Right lobe of liver (tissue), 6 donors: ENCODE measurements at regions not wholly inside any gene's neighbourhood (a gene's known extent, or its start where the extent isn't known, plus 50 kb on each side); places are given as distances from the start of the nearest gene placed in this dataset.

Experiments
- ATAC-seq, 4 donors: fragments of 200-7000 bp; cut with Tn5 transposase; one replicate each; pipeline ENCODE4 v1.9.1; 2020; ENCODE audit warnings: mild to moderate bottlenecking in 4 of 4, moderate library complexity in 4 of 4
- DNase-seq, 3 donors: peaks; one replicate each; pipeline ENCODE4 v3.0.0-alpha.2; 2020
- H3K27ac ChIP-seq, 3 donors: fragments of 200-600 bp; one replicate each; pipeline ENCODE4 v1.8.0; 2022
- H3K27me3 ChIP-seq, 2 donors: fragments of 200-600 bp; one replicate each; pipeline ENCODE4 v1.8.0; 2022
- H3K36me3 ChIP-seq, 4 donors: fragments of 200-600 bp; sonication (generic) in 1 of 4; one replicate each; pipeline versions ENCODE4 v1.5.1 to v1.8.0; 2017 to 2022; ENCODE audit warnings: control low read depth in 1 of 4
- H3K4me1 ChIP-seq, 4 donors: fragments of 200-600 bp; sonication (generic) in 1 of 4; one replicate each; pipeline versions ENCODE4 v1.5.1 to v1.8.0; 2017 to 2022; ENCODE audit warnings: control low read depth in 1 of 4
- H3K4me3 ChIP-seq, 3 donors: fragments of 200-600 bp; one replicate each; pipeline ENCODE4 v1.8.0; 2022
- H3K9me3 ChIP-seq, 4 donors: fragments of 200-600 bp; sonication (generic) in 1 of 4; one replicate each; pipeline versions ENCODE4 v1.5.1 to v1.8.0; 2017 to 2022; ENCODE audit warnings: control low read depth in 1 of 4
- POLR2A ChIP-seq: fragments of 450-650 bp; IDR thresholded peaks from one replicate; pipeline ENCODE4 v1.6.1; 2017; ENCODE audit warnings: antibody characterized with exemption, mild to moderate bottlenecking
- WGBS: methylation state at CpG from one replicate; pipeline ENCODE4 v1.1.6; 2018; ENCODE audit warnings: low coverage, low lambda C conversion rate; ENCODE audit not compliant: insufficient coverage; ENCODE audit errors: missing lambda C conversion rate; 5-methylcytosine and 5-hydroxymethylcytosine counted together
- intact Hi-C, 2 donors: fragments of 100-400 bp; cut with DNase I; formaldehyde crosslinking; loops; one replicate each; pipeline versions ENCODE4 v1.11.2 to v1.14.1; 2022
- TF ChIP-seq, protein P1 (sequence below), 4 donors: fragments of 200-600 bp in 3 of 4; fragments of 450-650 bp in 1 of 4; IDR thresholded peaks; one replicate each; pipeline versions ENCODE4 v1.5.1 to v1.8.0; 2016 to 2022; ENCODE audit warnings: antibody characterized with exemption in 4 of 4, mild to moderate bottlenecking in 2 of 4
- donor health status: DM: no; HTN: yes; CAD: no.
- donor health status: DM: no; HTN: no; CAD: no.
- donor health status: DM: no; HTN: no; CAD: no.
- donor health status: DM: no; HTN: yes; CAD: no.
- donor health status: DM: no; HTN: yes; CAD: no.

- Histone ChIP-seq H3K4me3 (no peak overlapping the region), H3K9me3 (no peaks in the 10 kb centered on the region), H3K27me3 (no peaks in the 10 kb centered on the region), H3K36me3 (no peaks in the 10 kb centered on the region), H3K4me1 (no peaks in the 10 kb centered on the region), H3K27ac (no peak overlapping the region)
- 60% methylated on average over 1 of the region's 1 CpG for WGBS
- TF ChIP-seq, protein P1, sequence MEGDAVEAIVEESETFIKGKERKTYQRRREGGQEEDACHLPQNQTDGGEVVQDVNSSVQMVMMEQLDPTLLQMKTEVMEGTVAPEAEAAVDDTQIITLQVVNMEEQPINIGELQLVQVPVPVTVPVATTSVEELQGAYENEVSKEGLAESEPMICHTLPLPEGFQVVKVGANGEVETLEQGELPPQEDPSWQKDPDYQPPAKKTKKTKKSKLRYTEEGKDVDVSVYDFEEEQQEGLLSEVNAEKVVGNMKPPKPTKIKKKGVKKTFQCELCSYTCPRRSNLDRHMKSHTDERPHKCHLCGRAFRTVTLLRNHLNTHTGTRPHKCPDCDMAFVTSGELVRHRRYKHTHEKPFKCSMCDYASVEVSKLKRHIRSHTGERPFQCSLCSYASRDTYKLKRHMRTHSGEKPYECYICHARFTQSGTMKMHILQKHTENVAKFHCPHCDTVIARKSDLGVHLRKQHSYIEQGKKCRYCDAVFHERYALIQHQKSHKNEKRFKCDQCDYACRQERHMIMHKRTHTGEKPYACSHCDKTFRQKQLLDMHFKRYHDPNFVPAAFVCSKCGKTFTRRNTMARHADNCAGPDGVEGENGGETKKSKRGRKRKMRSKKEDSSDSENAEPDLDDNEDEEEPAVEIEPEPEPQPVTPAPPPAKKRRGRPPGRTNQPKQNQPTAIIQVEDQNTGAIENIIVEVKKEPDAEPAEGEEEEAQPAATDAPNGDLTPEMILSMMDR (IDR thresholded peaks at IDR 0.05): no peak
- no peak for TF ChIP-seq POLR2A
- no peak for DNase-seq
- intact Hi-C loops: no loop called here
- ATAC-seq: no peak
Measured at GRCh38 chr2:151085181-151085611, 176.5 kb downstream of the RBM43 start.

GRCh38 chr2:151083856-151084795 is 177.5 kb downstream of the RBM43 start:
- no peak for ATAC-seq
- intact Hi-C loops: no loop called here
- WGBS: 65% methylated on average over 7 of the region's 7 CpGs
- no peaks in the 10 kb centered on the region for H3K9me3 ChIP-seq
- DNase-seq: no peak
- no peaks in the 10 kb centered on the region for H3K27me3 ChIP-seq
- no peak for TF ChIP-seq POLR2A
- TF ChIP-seq, protein P1 (IDR thresholded peaks at IDR 0.05): no peak
- no peak overlapping the region for H3K4me3 ChIP-seq
- H3K36me3 ChIP-seq: no peaks in the 10 kb centered on the region
- H3K27ac ChIP-seq: no peak overlapping the region
- no peaks in the 10 kb centered on the region for H3K4me1 ChIP-seq

DNA sequence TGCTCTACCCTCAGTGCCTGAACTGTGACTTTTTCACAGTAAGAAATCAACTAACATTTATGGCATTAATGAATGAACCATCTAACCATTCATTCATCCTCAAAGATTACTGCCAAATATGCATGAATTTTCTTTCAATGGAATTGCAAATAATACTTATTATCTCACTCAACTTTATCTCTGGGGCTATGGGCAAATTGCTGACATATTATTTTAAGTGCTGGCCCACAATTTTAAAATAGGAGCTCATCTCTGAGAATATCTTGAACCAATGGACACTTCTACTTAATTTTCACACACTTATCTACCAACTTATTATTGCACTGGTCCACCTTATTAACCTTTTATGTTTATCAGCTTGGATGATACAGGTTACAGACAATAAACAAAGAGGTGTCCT is 182.8 kb downstream of the RBM43 start:
- intact Hi-C loops: no loop called here
- ATAC-seq: no peak

GRCh38 chr2:151071906-151072305 is 189.8 kb downstream of the RBM43 start:
- ATAC-seq (no peak), DNase-seq (no peak)
- Histone ChIP-seq H3K36me3 (no peaks in the 10 kb centered on the region), H3K9me3 (no peaks in the 10 kb centered on the region), H3K4me3 (no peak overlapping the region), H3K27me3 (no peaks in the 10 kb centered on the region), H3K4me1 (no peaks in the 10 kb centered on the region), H3K27ac (no peak overlapping the region)
- intact Hi-C loops: no loop called here
- WGBS: 48% methylated on average over 1 of the region's 1 CpG
- TF ChIP-seq POLR2A: no peak
- TF ChIP-seq, protein P1 (IDR thresholded peaks at IDR 0.05): no peak

More for the DNA sequence above, 182.8 kb downstream of the RBM43 start:
- no peaks in the 10 kb centered on the region for H3K4me1 ChIP-seq
- no peaks in the 10 kb centered on the region for H3K36me3 ChIP-seq
- no peak for TF ChIP-seq POLR2A
- TF ChIP-seq, protein P1 (IDR thresholded peaks at IDR 0.05): no peak
- no peaks in the 10 kb centered on the region for H3K27me3 ChIP-seq
- no peak overlapping the region for H3K27ac ChIP-seq
- no peak for DNase-seq
- H3K9me3 ChIP-seq: no peaks in the 10 kb centered on the region
- H3K4me3 ChIP-seq: no peak overlapping the region
